Karpas-422 (cell line): ENCODE measurements at regions not wholly inside any gene's neighbourhood (a gene's known extent, or its start where the extent isn't known, plus 50 kb on each side); places are given as distances from the start of the nearest gene placed in this dataset.

ENCODE experiments used
- DNase-seq: peaks from one replicate; pipeline ENCODE4 v3.0.0-alpha.2; 2015
- H2AFZ ChIP-seq: fragments of 200-600 bp; sonication (generic); 2 replicates; pipeline ENCODE4 v1.6.1; 2014; ENCODE audit warnings: antibody characterized with exemption, low read length, mixed read lengths
- H3K27ac ChIP-seq: fragments of 200-600 bp; sonication (generic); 2 replicates; pipeline ENCODE4 v1.5.1; 2014; ENCODE audit warnings: mild to moderate bottlenecking, low read length, moderate library complexity
- H3K27me3 ChIP-seq: fragments of 200-600 bp; sonication (generic); 2 replicates; pipeline ENCODE4 v1.6.1; 2014; ENCODE audit warnings: low read length, mixed read lengths
- H3K36me3 ChIP-seq: fragments of 200-600 bp; sonication (generic); 2 replicates; pipeline ENCODE4 v1.6.1; 2014; ENCODE audit warnings: low read length, mixed read lengths; ENCODE audit not compliant: insufficient read depth
- H3K4me1 ChIP-seq: fragments of 200-600 bp; sonication (generic); 2 replicates; pipeline ENCODE4 v1.6.1; 2014; ENCODE audit warnings: mild to moderate bottlenecking, low read length, mixed read lengths
- H3K4me2 ChIP-seq: fragments of 200-600 bp; sonication (generic); 2 replicates; pipeline ENCODE4 v1.6.1; 2014; ENCODE audit warnings: low read length, low read depth, mild to moderate bottlenecking; ENCODE audit not compliant: poor library complexity, severe bottlenecking
- H3K4me3 ChIP-seq: fragments of 200-600 bp; sonication (generic); 2 replicates; pipeline ENCODE4 v1.5.1; 2014; ENCODE audit warnings: mild to moderate bottlenecking, antibody characterized with exemption, low read length, mixed read lengths
- H3K79me2 ChIP-seq: fragments of 200-600 bp; sonication (generic); 2 replicates; pipeline ENCODE4 v1.6.1; 2014; ENCODE audit warnings: mild to moderate bottlenecking, low read length, mixed read lengths
- H3K9ac ChIP-seq: fragments of 200-600 bp; sonication (generic); 2 replicates; pipeline ENCODE4 v1.6.0; 2014; ENCODE audit warnings: low read length
- H3K9me2 ChIP-seq: fragments of 200-600 bp; sonication (generic), shearing (Covaris generic); replicated peaks from 2 replicates; pipeline ENCODE4 v1.6.0; 2014; ENCODE audit warnings: mild to moderate bottlenecking, low read length, moderate library complexity; ENCODE audit not compliant: insufficient read depth
- H3K9me3 ChIP-seq: fragments of 300-700, 200-600 bp; sonication (generic); 2 replicates; pipeline ENCODE4 v1.6.1; 2014; ENCODE audit warnings: low read length, mixed read lengths
- H4K20me1 ChIP-seq: fragments of 200-600 bp; sonication (generic); 2 replicates; pipeline ENCODE4 v1.6.1; 2014; ENCODE audit warnings: mild to moderate bottlenecking, antibody characterized with exemption, low read length, low read depth; ENCODE audit not compliant: insufficient read depth

DNA sequence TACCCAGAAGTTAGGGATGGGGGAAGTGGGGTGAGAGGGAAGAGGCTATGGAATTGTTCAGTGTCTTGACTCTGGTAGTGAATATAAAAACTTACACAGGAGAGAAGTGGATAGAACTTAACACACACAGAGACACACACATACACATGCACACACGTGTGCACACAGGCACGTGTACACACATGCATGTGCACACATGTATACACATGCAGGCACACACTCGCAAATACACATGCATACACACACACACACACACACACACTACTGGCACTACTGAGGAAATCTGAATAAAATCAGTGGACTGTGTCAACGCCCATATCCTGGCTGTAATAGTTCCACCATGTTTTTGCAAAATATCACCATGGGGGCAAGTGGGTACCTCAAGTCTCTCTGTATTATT, 107.9 kb downstream of the IRS2 start:
- no peak overlapping the region for H3K27ac ChIP-seq
- H4K20me1 ChIP-seq = no peaks in the 10 kb centered on the region
- H2AFZ ChIP-seq = no peak overlapping the region
- no peaks in the 10 kb centered on the region for H3K27me3 ChIP-seq
- H3K4me1 ChIP-seq = no peaks in the 10 kb centered on the region
- H3K79me2 ChIP-seq = no peaks in the 10 kb centered on the region
- no peak overlapping the region for H3K4me3 ChIP-seq
- H3K4me2 ChIP-seq = no peak overlapping the region
- H3K9ac ChIP-seq = no peak overlapping the region
- no peaks in the 10 kb centered on the region for H3K36me3 ChIP-seq
- DNase-seq = no peak
- H3K9me2 ChIP-seq = no peaks in the 10 kb centered on the region
- H3K9me3 ChIP-seq = no peaks in the 10 kb centered on the region

DNA sequence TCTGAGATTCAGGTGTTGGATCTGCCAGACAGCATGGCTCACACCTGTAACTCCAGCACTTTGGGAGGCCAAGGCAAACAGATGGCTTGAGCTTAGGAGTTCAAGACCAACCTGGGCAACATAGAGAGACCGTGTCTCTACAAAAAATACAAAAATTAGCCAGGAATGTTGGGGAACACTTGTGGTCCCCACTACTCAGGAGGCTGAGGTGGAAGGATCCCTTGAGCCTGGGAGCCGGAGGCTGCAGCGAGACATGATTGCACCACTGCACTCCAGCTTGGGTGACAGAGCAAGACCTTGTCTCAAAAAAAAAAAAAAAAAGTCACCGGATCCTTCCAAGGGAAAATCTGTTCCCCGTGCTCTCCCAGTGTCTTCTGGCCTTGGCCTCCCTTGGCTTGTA, 109.2 kb downstream of the IRS2 start:
- Histone ChIP-seq H3K4me1 (no peaks in the 10 kb centered on the region), H3K36me3 (no peaks in the 10 kb centered on the region), H3K9me3 (no peaks in the 10 kb centered on the region), H3K9ac (no peak overlapping the region), H3K79me2 (no peaks in the 10 kb centered on the region), H4K20me1 (no peaks in the 10 kb centered on the region), H3K4me2 (no peak overlapping the region), H3K4me3 (no peak overlapping the region), H3K9me2 (no peaks in the 10 kb centered on the region), H3K27me3 (no peaks in the 10 kb centered on the region), H2AFZ (no peak overlapping the region), H3K27ac (no peak overlapping the region)
- DNase-seq = no peak

DNA sequence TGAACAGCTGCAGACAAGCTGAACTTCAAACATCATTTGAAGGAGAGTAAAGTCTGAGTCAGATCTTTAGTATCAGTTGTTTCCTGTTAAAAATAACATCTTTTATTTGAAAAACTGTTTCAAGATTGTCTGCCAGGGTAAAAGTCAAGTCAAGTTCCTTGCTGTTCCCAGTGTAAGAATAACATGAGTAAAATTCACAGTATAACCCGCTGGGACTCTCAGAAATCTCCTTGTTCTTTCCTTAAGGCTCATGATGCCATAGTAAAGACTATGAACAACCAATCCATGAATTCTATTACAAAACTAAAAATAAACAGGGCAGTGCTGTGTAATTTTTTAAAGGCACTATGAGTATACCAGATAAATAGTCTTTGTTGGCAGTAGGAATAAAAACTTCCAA, 112.9 kb downstream of the IRS2 start:
- no peaks in the 10 kb centered on the region for H4K20me1 ChIP-seq
- H3K9me3 ChIP-seq = no peaks in the 10 kb centered on the region
- no peak overlapping the region for H3K9ac ChIP-seq
- no peaks in the 10 kb centered on the region for H3K36me3 ChIP-seq
- no peak overlapping the region for H3K27ac ChIP-seq
- no peaks in the 10 kb centered on the region for H3K9me2 ChIP-seq
- H3K4me2 ChIP-seq = no peak overlapping the region
- DNase-seq = no peak
- H2AFZ ChIP-seq = no peak overlapping the region
- no peaks in the 10 kb centered on the region for H3K79me2 ChIP-seq
- H3K4me1 ChIP-seq = no peaks in the 10 kb centered on the region
- H3K4me3 ChIP-seq = no peak overlapping the region
- H3K27me3 ChIP-seq = no peaks in the 10 kb centered on the region

DNA sequence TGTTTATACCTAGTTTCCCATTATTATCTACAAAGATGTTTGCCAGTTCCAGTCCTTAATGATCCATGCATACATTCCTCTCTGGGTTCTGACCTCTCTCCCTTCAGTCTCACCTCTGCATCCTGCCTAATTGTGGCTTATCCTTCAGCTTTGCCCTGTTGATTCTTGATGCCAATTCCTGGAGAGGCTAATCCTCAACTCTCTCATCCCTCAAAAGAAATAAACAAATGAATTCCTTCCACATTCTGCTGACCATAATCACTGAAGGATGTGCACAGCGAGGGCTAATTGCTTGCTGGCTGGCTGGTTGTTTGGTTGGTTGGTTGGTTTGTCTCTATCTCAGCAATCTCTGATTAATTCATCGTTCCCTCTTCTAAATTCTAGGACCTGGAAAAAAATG, 113.8 kb downstream of the IRS2 start:
- Histone ChIP-seq H3K27me3 (no peaks in the 10 kb centered on the region), H3K27ac (no peak overlapping the region), H2AFZ (no peak overlapping the region), H3K4me2 (no peak overlapping the region), H3K9me2 (no peaks in the 10 kb centered on the region), H3K4me3 (no peak overlapping the region), H3K9me3 (no peaks in the 10 kb centered on the region), H3K79me2 (no peaks in the 10 kb centered on the region), H3K4me1 (no peaks in the 10 kb centered on the region), H4K20me1 (no peaks in the 10 kb centered on the region), H3K36me3 (no peaks in the 10 kb centered on the region), H3K9ac (no peak overlapping the region)
- no peak for DNase-seq

DNA sequence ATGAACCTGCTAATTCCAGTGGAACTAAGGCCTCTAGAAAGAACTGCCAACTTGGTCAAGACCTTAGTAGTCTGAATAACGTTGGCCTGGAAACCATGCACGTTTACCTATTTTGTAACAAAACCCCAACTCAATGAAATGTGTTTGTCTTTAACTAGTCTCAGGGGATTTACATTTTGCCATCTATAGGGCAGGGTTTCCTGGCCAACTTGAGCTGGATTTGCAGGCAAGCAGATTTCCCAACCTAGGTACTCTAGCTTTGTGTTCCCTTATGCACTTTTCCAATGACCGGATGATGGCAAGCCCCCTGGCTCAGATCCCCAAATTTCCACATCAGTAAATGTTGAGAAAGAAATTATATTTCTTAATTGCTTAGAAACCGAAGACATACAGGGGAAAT, 114.5 kb downstream of the IRS2 start:
- no peaks in the 10 kb centered on the region for H3K36me3 ChIP-seq
- no peak overlapping the region for H3K27ac ChIP-seq
- no peaks in the 10 kb centered on the region for H3K4me1 ChIP-seq
- no peak overlapping the region for H3K4me3 ChIP-seq
- H3K9me3 ChIP-seq = no peaks in the 10 kb centered on the region
- H2AFZ ChIP-seq = no peak overlapping the region
- no peaks in the 10 kb centered on the region for H3K27me3 ChIP-seq
- H3K79me2 ChIP-seq = no peaks in the 10 kb centered on the region
- no peaks in the 10 kb centered on the region for H3K9me2 ChIP-seq
- DNase-seq = no peak
- no peaks in the 10 kb centered on the region for H4K20me1 ChIP-seq
- no peak overlapping the region for H3K9ac ChIP-seq
- H3K4me2 ChIP-seq = no peak overlapping the region

DNA sequence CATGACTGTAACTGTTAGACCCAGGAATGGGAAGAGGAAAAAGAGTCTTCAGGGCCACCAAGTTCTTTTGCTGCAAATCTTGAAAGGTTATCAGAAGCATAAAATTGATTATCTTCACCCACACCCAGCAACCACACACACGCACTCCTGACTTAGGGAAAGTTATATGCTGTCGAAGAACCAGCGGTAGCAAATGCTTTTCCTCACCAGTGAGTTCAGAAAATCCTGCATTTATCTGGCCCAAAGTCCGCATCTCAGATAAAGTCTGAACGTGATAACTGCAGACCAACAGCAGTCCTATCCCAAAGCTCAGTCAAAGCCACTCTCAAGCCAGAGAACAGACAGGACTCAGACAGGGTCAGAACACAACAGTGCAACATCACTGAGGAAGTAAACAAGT, 115.6 kb downstream of the IRS2 start:
- no peak for DNase-seq
- Histone ChIP-seq H3K9me2 (no peaks in the 10 kb centered on the region), H3K36me3 (no peaks in the 10 kb centered on the region), H3K4me1 (no peaks in the 10 kb centered on the region), H3K4me2 (no peak overlapping the region), H3K27ac (no peak overlapping the region), H3K27me3 (no peaks in the 10 kb centered on the region), H3K9ac (no peak overlapping the region), H3K4me3 (no peak overlapping the region), H3K79me2 (no peaks in the 10 kb centered on the region), H2AFZ (no peak overlapping the region), H3K9me3 (no peaks in the 10 kb centered on the region), H4K20me1 (no peaks in the 10 kb centered on the region)

DNA sequence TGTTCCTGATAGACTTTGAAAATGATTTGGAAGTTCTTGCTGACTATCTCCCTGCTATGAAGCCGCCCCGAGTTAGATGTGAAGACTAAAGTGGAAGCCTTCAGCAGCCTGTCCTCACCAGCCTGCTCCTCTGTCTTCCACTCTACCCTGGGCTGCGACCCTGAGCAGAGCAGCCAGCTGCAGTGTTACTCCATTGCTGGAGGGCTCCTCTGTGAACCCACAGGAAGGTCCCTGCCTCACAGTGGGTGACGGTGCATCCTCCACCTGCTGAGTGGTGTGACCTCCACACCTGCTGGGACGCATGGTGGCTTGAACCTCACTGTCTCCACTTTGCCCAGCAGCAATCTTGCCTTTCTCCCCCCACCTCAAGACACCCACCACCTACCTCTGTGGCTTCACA, 116.4 kb downstream of the IRS2 start:
- Histone ChIP-seq H4K20me1 (no peaks in the 10 kb centered on the region), H3K4me3 (no peak overlapping the region), H3K27me3 (no peaks in the 10 kb centered on the region), H3K79me2 (no peaks in the 10 kb centered on the region), H3K9ac (no peak overlapping the region), H2AFZ (no peak overlapping the region), H3K9me2 (no peaks in the 10 kb centered on the region), H3K27ac (no peak overlapping the region), H3K36me3 (no peaks in the 10 kb centered on the region), H3K4me2 (no peak overlapping the region), H3K9me3 (no peaks in the 10 kb centered on the region), H3K4me1 (no peaks in the 10 kb centered on the region)
- DNase-seq = no peak

DNA sequence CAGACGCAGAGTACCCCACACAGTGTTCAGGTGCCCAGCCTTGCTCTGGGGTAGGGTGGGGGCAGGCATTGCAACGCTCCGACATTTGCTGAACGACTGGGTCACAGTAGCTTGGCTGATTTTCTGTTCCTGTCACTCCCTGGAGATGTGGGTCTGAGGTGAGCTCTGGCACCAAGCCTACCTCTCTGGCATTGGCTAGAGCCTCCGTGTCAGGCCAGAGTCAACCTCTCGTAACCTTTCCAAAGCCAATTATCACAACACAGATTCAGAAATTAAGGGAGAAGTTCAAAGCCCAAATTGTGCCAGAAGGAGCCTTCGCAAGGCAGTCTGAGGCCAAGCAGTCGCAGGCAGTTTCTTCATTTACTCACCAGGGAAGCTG, 117.2 kb downstream of the IRS2 start:
- Histone ChIP-seq H3K27me3 (no peaks in the 10 kb centered on the region), H3K79me2 (no peaks in the 10 kb centered on the region), H3K9ac (no peak overlapping the region), H3K4me1 (no peaks in the 10 kb centered on the region), H3K4me3 (no peak overlapping the region), H3K9me2 (no peaks in the 10 kb centered on the region), H4K20me1 (no peaks in the 10 kb centered on the region), H3K4me2 (no peak overlapping the region), H2AFZ (no peak overlapping the region), H3K9me3 (no peaks in the 10 kb centered on the region), H3K36me3 (no peaks in the 10 kb centered on the region), H3K27ac (no peak overlapping the region)
- DNase-seq = no peak
